Natural killer cell (primary cell): ENCODE measurements at regions not wholly inside any gene's neighbourhood (a gene's known extent, or its start where the extent isn't known, plus 50 kb on each side); places are given as distances from the start of the nearest gene placed in this dataset.

ENCODE experiments used
- ATAC-seq, 3 donors: fragments of 150-1000 bp in 2 of 3; fragments of 200-7000 bp in 1 of 3; cut with Tn5 transposase; 1 replicate in 1 of 3; 2 replicates in 2 of 3; pipeline ENCODE4 v1.10.0; 2021; ENCODE audit warnings: mild to moderate bottlenecking in 2 of 3, moderate library complexity in 2 of 3
- DNase-seq, 2 donors: peaks; one replicate each; pipeline versions ENCODE4 v3.0.0 to v3.0.0-alpha.2; 2013 to 2021; ENCODE audit warnings: mixed read lengths in 1 of 2
- H3K27ac ChIP-seq: one replicate; pipeline ENCODE4 v1.5.1; 2013; ENCODE audit warnings: mild to moderate bottlenecking, low read length
- H3K27me3 ChIP-seq: one replicate; pipeline ENCODE4 v1.6.1; 2013; ENCODE audit warnings: low read length; ENCODE audit not compliant: control insufficient read depth, insufficient read depth
- H3K36me3 ChIP-seq: one replicate; pipeline ENCODE4 v1.6.1; 2013; ENCODE audit warnings: low read length; ENCODE audit not compliant: control insufficient read depth, insufficient read depth
- H3K4me1 ChIP-seq: one replicate; pipeline ENCODE4 v1.6.1; 2013; ENCODE audit warnings: low read length; ENCODE audit not compliant: control insufficient read depth, insufficient read depth
- H3K4me3 ChIP-seq: one replicate; pipeline ENCODE4 v1.5.1; 2013; ENCODE audit warnings: low read length
- H3K9me3 ChIP-seq: one replicate; pipeline ENCODE4 v1.6.1; 2013; ENCODE audit warnings: low read length; ENCODE audit not compliant: control insufficient read depth, insufficient read depth
- H3K27ac Mint-ChIP-seq, 2 donors: one replicate each; pipeline ENCODE4 v1.8.0; 2022; ENCODE audit warnings: mild to moderate bottlenecking in 2 of 2, mixed read lengths in 2 of 2, moderate library complexity in 1 of 2
- H3K27me3 Mint-ChIP-seq, 2 donors: one replicate each; pipeline ENCODE4 v1.8.0; 2022; ENCODE audit warnings: low read depth in 2 of 2, mixed read lengths in 2 of 2
- H3K36me3 Mint-ChIP-seq: one replicate; pipeline ENCODE4 v1.8.0; 2022; ENCODE audit warnings: mixed read lengths
- H3K4me1 Mint-ChIP-seq, 2 donors: one replicate each; pipeline ENCODE4 v1.8.0; 2022; ENCODE audit warnings: mixed read lengths in 2 of 2
- H3K4me3 Mint-ChIP-seq: one replicate; pipeline ENCODE4 v1.8.0; 2022; ENCODE audit warnings: mild to moderate bottlenecking, moderate library complexity, mixed read lengths
- H3K9me3 Mint-ChIP-seq, 2 donors: one replicate each; pipeline ENCODE4 v1.8.0; 2022; ENCODE audit warnings: mixed read lengths in 2 of 2
- WGBS: methylation state at CpG from one replicate; pipeline ENCODE4 v1.1.7; 2013; ENCODE audit warnings: missing lambda C conversion rate; ENCODE audit not compliant: insufficient coverage; 5-methylcytosine and 5-hydroxymethylcytosine counted together
- intact Hi-C: fragments of 100-400 bp; cut with micrococcal nuclease; formaldehyde crosslinking; loops from one replicate; pipeline ENCODE4 v1.14.2; 2022
- TF ChIP-seq, protein P1 (sequence below): fragments of 200-600 bp; IDR thresholded peaks from one replicate; pipeline ENCODE4 v1.8.0; 2022; ENCODE audit warnings: antibody characterized with exemption

DNA sequence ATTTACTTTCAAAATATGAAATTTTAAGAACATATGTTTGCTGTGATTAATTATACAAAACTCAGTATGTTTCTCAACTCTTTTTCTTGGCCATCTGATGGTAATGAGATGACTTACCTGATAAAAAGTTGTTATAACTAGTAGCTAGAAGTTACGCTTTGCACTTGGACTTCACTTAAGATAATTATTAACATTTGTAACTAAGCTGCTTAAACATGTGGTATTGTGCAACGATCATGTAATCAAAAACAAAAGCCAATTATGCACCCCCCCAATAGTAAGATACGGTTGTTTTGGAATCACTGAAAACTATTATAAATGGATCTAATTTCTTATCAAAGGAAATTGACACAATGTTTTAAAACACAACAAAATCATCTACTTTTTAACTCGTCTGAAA is 342.9 kb downstream of the CNTN3 start:
- H3K27ac ChIP-seq: no peak overlapping the region
- WGBS: 96% methylated on average over 4 of the region's 4 CpGs

DNA sequence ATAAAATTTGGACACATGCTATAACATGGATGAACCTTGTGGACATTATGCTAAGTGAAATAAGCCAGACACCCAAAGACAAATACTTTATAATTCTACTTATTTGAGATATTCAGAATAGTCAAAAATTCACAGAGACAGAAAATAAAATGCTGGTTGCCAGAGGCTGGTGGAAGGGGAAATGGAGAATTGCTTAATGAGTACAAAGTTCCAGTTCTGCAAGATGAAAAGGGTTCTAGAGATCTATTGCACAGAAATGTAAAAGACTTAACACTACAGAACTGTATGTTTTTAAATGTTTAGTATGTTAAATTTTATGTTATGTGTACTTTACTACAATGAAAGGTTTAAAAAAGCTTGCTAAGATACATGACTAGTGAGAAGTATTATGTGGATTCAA is 344.8 kb downstream of the CNTN3 start:
- TF ChIP-seq, protein P1, sequence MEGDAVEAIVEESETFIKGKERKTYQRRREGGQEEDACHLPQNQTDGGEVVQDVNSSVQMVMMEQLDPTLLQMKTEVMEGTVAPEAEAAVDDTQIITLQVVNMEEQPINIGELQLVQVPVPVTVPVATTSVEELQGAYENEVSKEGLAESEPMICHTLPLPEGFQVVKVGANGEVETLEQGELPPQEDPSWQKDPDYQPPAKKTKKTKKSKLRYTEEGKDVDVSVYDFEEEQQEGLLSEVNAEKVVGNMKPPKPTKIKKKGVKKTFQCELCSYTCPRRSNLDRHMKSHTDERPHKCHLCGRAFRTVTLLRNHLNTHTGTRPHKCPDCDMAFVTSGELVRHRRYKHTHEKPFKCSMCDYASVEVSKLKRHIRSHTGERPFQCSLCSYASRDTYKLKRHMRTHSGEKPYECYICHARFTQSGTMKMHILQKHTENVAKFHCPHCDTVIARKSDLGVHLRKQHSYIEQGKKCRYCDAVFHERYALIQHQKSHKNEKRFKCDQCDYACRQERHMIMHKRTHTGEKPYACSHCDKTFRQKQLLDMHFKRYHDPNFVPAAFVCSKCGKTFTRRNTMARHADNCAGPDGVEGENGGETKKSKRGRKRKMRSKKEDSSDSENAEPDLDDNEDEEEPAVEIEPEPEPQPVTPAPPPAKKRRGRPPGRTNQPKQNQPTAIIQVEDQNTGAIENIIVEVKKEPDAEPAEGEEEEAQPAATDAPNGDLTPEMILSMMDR: no peak
- no peaks in the 10 kb centered on the region for H3K36me3 ChIP-seq
- peaks cover 2 to 6% of the 10 kb centered on the region in 2 donors for H3K9me3 Mint-ChIP-seq
- H3K4me1 ChIP-seq: no peaks in the 10 kb centered on the region
- H3K27me3 Mint-ChIP-seq: no peaks in the 10 kb centered on the region
- intact Hi-C loops: no loop called here
- DNase-seq (no peak), ATAC-seq (no peak)
- no peak overlapping the region for H3K27ac Mint-ChIP-seq
- H3K36me3 Mint-ChIP-seq: peaks cover 6% of the 10 kb centered on the region
- no peak overlapping the region for H3K27ac ChIP-seq
- H3K4me3 ChIP-seq: no peak overlapping the region
- no peaks in the 10 kb centered on the region for H3K27me3 ChIP-seq
- peaks cover 6% of the 10 kb centered on the region for H3K9me3 ChIP-seq
- H3K4me3 Mint-ChIP-seq: no peak overlapping the region
- no peaks in the 10 kb centered on the region for H3K4me1 Mint-ChIP-seq

More for the DNA sequence above, 342.9 kb downstream of the CNTN3 start:
- no peak overlapping the region for H3K27ac Mint-ChIP-seq
- no peaks in the 10 kb centered on the region for H3K4me1 ChIP-seq
- DNase-seq (no peak), ATAC-seq (no peak)
- H3K27me3 Mint-ChIP-seq: no peaks in the 10 kb centered on the region
- H3K9me3 Mint-ChIP-seq: peaks cover 6 to 9% of the 10 kb centered on the region in 2 donors
- H3K4me1 Mint-ChIP-seq: no peaks in the 10 kb centered on the region
- H3K4me3 Mint-ChIP-seq: no peak overlapping the region
- H3K27me3 ChIP-seq: no peaks in the 10 kb centered on the region
- no peaks in the 10 kb centered on the region for H3K36me3 ChIP-seq
- H3K4me3 ChIP-seq: no peak overlapping the region
- H3K36me3 Mint-ChIP-seq: peaks cover 6% of the 10 kb centered on the region
- TF ChIP-seq, protein P1: no peak
- peaks cover 6% of the 10 kb centered on the region for H3K9me3 ChIP-seq
- intact Hi-C loops: no loop called here

DNA sequence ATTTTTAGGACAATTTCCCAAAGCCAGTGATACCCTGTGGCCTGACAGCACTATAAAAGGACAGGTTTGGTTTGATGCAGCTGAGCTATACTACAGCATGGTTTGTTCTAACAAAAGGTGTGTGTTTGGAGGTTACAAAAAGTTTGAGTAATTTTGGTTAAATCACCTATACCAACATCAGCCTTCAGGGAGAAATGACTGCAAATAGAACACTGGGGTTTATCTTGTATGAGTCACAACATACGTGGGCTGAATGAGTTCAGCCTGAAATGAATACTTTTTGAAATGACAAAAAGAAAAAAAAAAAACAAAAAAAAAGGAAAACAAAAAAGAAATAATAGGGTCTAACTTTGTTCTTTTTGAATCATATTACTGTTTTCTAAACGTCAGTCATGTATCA is 345.7 kb downstream of the CNTN3 start:
- DNase-seq: no peak
- H3K9me3 Mint-ChIP-seq: peaks cover 0 to 4% of the 10 kb centered on the region in 2 donors
- no peak overlapping the region for H3K27ac Mint-ChIP-seq
- H3K27ac ChIP-seq: no peak overlapping the region
- H3K9me3 ChIP-seq: peaks cover 1% of the 10 kb centered on the region
- no peaks in the 10 kb centered on the region for H3K36me3 ChIP-seq
- intact Hi-C loops: no loop called here
- H3K4me1 Mint-ChIP-seq: no peaks in the 10 kb centered on the region
- H3K36me3 Mint-ChIP-seq: peaks cover 6% of the 10 kb centered on the region
- no CpG with 5 or more reads among the region's 2 CpGs for WGBS
- no peak overlapping the region for H3K4me3 Mint-ChIP-seq
- no peaks in the 10 kb centered on the region for H3K27me3 ChIP-seq
- H3K4me3 ChIP-seq: no peak overlapping the region
- no peaks in the 10 kb centered on the region for H3K4me1 ChIP-seq
- ATAC-seq: no peak
- TF ChIP-seq, protein P1: no peak
- no peaks in the 10 kb centered on the region for H3K27me3 Mint-ChIP-seq

DNA sequence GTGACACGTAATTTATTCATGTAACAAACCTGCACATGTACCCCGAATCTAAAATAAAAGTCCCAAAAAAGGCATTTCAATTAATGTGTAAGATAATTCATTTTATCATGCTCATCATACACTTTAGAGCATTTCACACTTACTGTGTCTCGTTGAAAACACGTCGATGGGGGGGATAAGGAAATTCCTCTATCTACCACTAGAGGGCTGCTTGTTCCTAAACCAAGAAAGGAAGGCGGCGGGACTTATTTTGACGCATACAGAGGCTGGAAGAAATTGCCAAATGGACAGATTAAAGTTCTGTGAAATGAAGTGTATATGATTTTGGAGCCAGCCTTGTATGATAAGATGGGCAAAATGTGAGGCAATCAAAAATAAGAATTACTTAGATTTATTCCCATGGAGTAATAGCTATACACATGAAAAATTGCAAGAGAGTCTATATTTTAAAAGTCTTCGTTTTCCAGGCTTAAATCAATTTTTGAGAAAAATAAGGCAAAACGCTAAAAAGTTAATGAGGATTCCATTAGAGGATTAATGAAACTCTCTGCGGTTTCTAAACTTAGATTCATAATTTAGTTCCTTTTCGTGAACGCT is 346.8 kb downstream of the CNTN3 start:
- DNase-seq: peak in 1 of 2 donors; percentile 3
- intact Hi-C loops: no loop called here
- no peak overlapping the region for H3K4me3 ChIP-seq
- Mint-ChIP-seq H3K36me3 (peaks cover 6% of the 10 kb centered on the region), H3K9me3 (peaks cover 0 to 4% of the 10 kb centered on the region in 2 donors), H3K27me3 (no peaks in the 10 kb centered on the region), H3K27ac (no peak overlapping the region), H3K4me3 (no peak overlapping the region), H3K4me1 (no peaks in the 10 kb centered on the region)
- H3K27ac ChIP-seq: no peak overlapping the region
- H3K36me3 ChIP-seq: no peaks in the 10 kb centered on the region
- TF ChIP-seq, protein P1: peak; percentile 17
- H3K4me1 ChIP-seq: no peaks in the 10 kb centered on the region
- ATAC-seq: no peak
- H3K27me3 ChIP-seq: no peaks in the 10 kb centered on the region
- 59% methylated on average over 8 of the region's 13 CpGs for WGBS
- no peaks in the 10 kb centered on the region for H3K9me3 ChIP-seq
